GM18508 (cell line): ENCODE measurements at regions not wholly inside any gene's neighbourhood (a gene's known extent, or its start where the extent isn't known, plus 50 kb on each side); places are given as distances from the start of the nearest gene placed in this dataset.
A peak's percentile ranks its signal among the peaks of the same experiment; 100 is the strongest.

Experiments
- ATAC-seq: cut with Tn5 transposase; IDR thresholded peaks from one replicate; pipeline ENCODE4 v1.9.1; 2021; ENCODE audit warnings: moderate number of reproducible peaks; ENCODE audit not compliant: insufficient read depth, unreplicated experiment

DNA sequence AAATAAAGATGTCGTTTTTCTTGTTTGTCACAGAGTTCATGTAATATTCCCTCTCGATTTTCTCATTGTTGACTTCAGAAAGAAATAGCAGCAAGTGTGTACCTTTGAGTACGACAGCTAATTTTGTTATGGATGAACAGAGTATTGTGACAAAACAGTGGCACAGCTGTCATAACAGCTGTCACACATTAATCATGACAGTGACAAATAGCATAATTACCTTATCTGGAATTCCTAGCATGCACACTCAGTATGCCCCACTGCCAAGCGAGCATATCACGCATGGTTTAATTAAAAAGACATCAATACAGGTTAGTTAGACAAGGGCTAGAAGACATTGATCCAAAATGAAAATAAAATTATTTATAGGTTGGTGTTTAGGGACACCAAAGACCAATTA lies 375.1 kb downstream of the SPATA31D1 start:
- ATAC-seq, result no peak

DNA sequence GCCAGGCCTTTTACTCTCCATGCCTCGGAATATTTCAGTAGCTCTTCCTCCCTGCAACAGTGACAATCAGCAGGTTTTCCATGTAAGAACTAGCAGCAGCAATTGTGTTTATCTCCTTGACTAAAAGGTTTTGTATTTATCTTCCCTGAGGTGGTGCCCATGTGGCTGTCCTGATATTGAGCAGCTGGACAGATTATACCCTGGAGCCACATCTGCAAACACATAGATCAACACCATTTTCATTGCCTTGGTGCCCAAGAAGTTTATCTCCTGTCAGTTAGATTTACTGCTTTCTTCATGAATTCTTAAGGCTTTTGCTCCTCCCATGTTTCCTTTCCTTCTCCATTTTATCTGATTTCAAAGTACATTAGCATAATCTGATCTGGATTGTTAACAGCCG lies 378.4 kb downstream of the SPATA31D1 start:
- ATAC-seq, result no peak

- no peak for ATAC-seq
These were observed 379.4 kb downstream of the SPATA31D1 start for GRCh38 chr9:82367929-82368328.

GRCh38 chr9:82369251-82369945 lies 380.8 kb downstream of the SPATA31D1 start:
- no peak for ATAC-seq

- ATAC-seq, result no peak
These were observed 386.5 kb downstream of the SPATA31D1 start for GRCh38 chr9:82375041-82375440.

GRCh38 chr9:82376677-82377232 lies 388.2 kb downstream of the SPATA31D1 start:
- no peak for ATAC-seq

GRCh38 chr9:82382887-82383616 lies 394.5 kb downstream of the SPATA31D1 start:
- no peak for ATAC-seq

DNA sequence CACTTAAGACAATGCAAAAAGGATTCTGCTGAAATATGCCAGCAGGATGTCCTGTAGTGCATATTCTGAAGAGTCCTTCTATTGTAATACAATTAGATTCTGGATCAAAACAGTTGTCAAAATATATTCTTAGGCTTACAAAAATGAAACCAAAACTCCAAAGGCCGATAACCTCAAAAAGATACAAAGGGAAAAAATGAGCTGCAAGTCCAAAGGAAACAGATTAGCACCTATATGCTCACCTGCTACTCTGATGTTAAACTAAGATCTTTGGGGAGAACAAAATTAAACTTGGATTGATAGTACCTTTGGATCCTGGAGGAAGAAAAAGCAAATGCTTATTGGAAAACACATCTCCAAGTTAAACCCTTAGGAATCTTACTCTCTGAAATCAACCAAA lies 397.1 kb downstream of the SPATA31D1 start:
- no peak for ATAC-seq

- ATAC-seq, result no peak
These were observed 409.0 kb downstream of the SPATA31D1 start for GRCh38 chr9:82397534-82397933.

GRCh38 chr9:82404196-82404870 lies 415.8 kb downstream of the SPATA31D1 start:
- no peak for ATAC-seq

- no peak for ATAC-seq
These were observed 416.3 kb downstream of the SPATA31D1 start for GRCh38 chr9:82404881-82405280.

DNA sequence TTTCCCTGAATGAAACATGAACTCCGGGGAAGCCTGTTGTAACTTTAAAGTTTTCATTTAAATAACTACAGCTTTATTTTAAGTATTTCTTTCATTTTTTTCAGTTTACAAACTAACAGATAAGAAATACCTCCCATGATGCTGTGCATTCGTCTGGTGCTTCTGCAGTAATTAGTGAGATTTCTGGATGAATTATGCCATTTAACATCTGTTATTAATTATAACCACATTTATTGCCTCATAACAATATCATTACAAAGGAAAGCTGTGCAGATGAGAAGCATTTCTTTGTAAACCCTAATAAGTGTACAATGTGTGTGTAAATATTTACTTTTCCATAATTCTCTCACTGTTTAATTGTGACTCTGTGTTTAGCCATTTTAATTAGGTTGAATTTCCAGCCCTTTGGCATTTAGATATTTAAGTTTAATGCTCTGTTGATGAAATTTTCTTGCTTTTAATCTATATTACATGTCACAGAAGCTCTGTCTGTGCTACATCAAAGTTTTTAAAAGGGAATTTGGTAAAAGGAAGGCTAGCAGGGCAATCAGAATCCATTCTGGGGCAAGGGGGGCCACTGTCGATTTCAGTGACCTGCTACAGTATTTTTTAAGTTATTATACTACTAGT lies 418.0 kb downstream of the SPATA31D1 start:
- no peak for ATAC-seq

DNA sequence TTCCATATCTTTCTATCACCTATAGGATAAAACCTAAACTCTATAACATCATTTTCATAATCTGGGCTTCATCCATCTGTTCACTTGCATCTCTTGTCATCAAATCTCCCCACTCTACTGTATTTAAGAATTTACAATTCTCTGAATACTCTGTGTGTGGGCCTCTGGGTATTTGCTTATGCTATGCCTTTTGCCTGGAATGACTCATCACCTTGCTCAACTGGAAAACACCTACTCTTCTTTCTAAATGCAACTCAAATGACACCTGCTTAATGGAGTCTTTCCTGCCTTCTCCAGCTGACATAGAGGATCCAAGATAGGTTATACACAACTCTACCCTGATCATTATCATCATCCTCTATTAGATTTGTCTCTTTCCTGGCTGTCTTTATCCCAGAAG lies 421.7 kb downstream of the SPATA31D1 start:
- ATAC-seq, result peak; percentile 97

GRCh38 chr9:82410866-82411265 lies 422.3 kb downstream of the SPATA31D1 start:
- ATAC-seq, result no peak

DNA sequence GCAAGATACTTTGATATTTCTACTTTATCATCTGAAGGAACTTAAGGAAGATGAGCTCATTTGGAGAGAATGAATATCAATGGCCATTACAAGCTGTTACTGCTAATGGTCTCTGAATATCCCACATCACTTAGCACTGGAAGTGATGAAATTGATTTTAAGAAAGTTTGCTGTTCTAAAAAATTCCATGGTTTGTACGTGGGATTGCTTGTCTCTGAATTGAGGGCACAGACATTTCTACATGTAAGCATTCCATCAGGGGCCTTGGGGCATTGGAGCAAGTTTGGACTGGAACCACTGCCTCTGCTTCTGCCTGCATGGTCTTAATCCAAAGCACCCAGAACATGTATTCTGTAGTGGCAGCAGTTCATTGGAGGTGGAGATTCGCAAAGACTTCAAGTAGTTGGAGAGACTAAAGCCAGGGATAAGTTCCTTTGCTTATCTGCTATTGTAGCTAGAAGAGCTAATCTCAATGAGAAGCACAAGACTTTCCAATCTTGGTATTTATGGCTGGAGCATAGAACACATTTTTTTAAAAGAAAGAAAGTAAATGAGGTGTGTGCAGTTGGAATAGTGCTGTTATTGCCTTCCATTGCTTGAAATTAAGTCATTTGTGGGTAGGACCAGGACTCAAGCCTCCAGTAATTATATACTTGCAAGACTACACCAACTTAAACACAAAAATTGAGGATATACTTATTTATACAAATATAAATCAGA lies 424.2 kb downstream of the SPATA31D1 start:
- ATAC-seq, result no peak

DNA sequence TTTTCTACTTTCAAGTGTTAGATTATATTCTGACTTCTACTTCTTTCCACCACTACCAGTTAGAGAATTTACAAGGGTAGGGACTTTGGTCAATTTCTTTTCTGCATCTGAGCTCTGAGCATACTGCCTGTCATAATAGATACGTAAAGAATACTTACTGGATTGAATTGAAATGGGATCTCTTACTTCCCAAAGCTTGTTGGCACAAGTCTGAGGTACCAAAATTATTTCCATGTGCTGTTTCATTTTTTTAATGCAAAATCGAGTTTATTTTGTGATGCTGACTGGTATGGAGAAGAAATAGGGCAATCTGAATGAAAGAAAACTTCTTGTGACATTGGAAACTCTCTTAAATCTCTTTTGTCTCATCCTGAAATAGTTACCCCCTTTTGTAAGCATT lies 428.9 kb downstream of the SPATA31D1 start:
- no peak for ATAC-seq

DNA sequence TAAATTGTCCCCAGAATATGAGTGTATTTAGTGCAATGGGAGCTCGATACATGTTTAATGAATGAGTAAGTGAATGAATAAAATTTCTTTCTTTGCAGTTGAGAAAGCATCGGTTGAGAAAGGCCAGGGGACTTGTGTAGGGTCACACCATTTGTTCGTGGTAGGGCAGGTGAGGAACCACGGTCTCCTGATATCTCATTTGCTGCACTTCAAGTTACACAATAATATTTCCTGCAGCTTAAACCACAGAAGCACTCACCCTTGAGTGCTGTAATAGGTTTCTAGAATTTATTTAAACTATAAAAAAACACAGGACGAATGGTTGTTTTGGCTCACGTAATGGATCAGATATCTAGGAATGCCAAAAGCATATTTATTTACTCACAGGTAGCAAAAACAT lies 429.8 kb downstream of the SPATA31D1 start:
- ATAC-seq, result no peak

GRCh38 chr9:82419696-82420486 lies 431.3 kb downstream of the SPATA31D1 start:
- ATAC-seq, result no peak

DNA sequence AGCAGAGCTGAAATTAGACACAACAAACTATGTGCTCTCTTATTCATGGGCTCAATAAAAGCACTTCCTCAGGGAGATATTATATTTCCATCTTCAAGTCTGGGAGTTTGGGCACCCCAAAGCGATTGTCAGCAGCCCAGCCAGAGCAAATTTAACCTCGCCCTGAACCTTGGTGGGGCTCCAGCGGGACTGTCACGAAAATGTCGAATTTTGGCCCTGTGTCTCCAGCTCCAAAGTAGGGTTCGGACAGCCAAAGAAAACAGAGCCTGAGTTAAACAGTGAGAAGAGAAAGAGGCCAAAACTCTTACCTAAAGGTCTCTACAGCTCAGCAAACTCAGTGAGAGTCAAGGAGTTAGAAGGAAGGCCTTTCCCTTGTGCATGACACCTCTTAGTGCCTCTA lies 432.9 kb downstream of the SPATA31D1 start:
- no peak for ATAC-seq
